Left cardiac atrium (tissue), 4 donors: ENCODE measurements at regions not wholly inside any gene's neighbourhood (a gene's known extent, or its start where the extent isn't known, plus 50 kb on each side); places are given as distances from the start of the nearest gene placed in this dataset.
"Not testable (repeated sequence)": the region's sequence is repeated elsewhere in the genome, so short reads cannot be mapped to it uniquely, and the experiment has no call there.

Source experiments
- ATAC-seq, 2 donors: fragments of 200-7000 bp; cut with Tn5 transposase; one replicate each; pipeline ENCODE4 v1.9.1; 2020; ENCODE audit warnings: mild to moderate bottlenecking in 2 of 2, moderate library complexity in 2 of 2
- DNase-seq: peaks from one replicate; pipeline ENCODE4 v3.0.0-alpha.2; 2020
- intact Hi-C, 2 donors: fragments of 100-400 bp; cut with DNase I; formaldehyde crosslinking; loops; one replicate each; pipeline versions ENCODE4 v1.14.1 to v1.15.1; 2022 to 2023
- donor health status: DM: no; HTN: yes; CAD: no.
- donor health status: DM: no; HTN: yes; CAD: no; lungs with severe emphysema.
- donor health status: DM: yes; HTN: yes; CAD: no.
- donor health status: Dilated cardiomyopathy.

- DNase-seq (no peak), ATAC-seq (no peak)
- intact Hi-C loops, result no loop called here
Observed at GRCh38 chr18:8882632-8883408, 177.5 kb downstream of the MTCL1 start.

DNA sequence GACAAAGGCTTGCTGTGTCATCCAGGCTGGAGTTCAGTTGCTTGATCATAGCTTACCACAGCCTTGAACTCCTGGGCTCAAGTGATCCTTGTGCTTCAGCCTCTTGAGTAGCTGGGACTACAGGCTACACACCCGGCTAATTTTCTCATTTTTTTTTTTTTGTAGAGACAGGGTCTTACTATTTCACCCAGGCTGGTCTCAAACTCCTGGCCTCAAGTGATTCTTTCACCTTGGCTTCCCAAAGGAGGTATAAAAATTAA is 178.0 kb downstream of the MTCL1 start:
- no peak for DNase-seq
- intact Hi-C loops, result no loop called here
- ATAC-seq, result no peak

GRCh38 chr18:8887877-8888276 is 182.5 kb downstream of the MTCL1 start:
- intact Hi-C loops, DNase-seq, ATAC-seq: not testable (repeated sequence)

DNA sequence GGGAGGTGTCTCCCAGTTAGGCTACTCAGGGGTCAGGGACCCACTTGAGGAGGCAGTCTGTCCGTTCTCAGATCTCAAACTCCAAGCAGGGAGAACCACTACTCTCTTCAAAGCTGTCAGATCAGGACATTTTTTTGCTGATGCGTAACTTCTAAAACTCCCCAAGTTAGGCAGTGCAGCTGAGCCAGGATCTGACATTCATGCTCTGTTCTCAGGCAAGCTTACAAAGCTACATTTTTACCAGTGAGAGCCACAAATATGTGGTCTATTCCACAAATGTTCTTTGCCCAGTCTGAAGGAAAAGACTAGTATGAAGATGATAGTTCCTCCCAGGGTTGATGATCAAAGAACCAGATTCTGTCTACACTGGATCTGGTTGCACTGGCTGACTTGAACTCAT is 184.1 kb downstream of the MTCL1 start:
- intact Hi-C loops, result no loop called here
- no peak for DNase-seq
- no peak for ATAC-seq

DNA sequence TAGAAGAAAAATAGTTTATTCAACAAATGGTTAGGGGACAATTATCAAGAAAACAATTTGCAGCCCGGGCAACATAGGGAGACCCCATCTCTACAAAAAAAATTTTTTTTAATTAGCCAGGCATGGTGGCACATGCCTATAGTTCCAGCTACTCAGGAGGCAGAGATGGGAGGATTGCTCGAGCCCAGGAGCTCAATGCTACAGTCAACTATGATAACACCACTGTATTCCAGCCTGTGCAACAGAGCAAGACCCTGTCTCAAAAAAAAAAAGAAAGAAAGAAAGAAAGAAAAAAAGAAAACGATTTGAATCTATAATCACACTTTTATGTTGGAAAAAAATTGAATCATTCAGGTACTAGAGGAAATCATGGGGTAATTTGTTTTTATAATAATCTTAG is 185.1 kb downstream of the MTCL1 start:
- intact Hi-C loops, ATAC-seq, DNase-seq: not testable (repeated sequence)

DNA sequence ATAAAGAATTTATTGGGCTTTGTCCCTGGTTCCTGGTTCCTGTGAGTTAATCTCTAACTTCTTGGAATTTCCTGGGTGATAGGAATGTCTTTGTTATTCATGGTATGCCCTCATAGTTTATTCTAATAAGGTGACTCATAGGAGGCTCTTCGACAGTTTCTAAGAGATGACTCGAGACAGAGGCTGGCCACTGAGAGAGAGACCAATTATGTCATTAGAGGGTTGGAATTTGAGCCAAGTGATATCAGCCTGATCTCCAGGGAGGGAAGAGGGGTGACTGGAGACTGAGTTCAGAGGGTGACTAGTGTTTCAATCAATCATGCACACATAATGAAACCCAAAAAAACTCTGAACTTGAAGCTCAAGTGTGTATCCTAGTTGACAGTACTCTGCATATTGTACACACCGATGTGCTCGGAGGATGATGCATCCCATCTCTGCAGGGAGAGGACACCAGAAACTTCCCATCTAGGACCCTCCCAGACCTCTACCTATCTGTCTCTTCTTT is 185.7 kb downstream of the MTCL1 start:
- intact Hi-C loops, result no loop called here
- no peak for DNase-seq
- peak in 1 of 2 donors; percentile 63 for ATAC-seq

DNA sequence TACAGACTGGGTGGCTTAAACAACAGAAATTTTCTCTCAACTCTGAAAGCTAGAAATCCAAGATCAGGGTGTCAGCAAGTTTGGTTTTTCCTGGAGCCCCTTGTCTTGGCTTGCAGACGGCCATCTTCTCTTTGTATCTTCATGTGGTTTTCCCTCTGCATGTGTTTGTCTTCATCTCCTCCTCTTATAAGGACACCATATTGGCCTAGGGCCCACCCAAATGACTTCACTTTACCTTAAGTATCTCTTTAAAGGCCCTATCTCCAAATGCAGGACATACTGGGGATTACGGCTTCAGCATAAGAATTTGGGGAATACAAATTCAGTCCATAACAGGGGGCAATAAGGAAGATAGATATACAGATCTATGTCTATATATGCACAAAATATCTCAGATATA is 187.9 kb downstream of the MTCL1 start:
- no peak for DNase-seq
- no peak for ATAC-seq
- intact Hi-C loops, result no loop called here

DNA sequence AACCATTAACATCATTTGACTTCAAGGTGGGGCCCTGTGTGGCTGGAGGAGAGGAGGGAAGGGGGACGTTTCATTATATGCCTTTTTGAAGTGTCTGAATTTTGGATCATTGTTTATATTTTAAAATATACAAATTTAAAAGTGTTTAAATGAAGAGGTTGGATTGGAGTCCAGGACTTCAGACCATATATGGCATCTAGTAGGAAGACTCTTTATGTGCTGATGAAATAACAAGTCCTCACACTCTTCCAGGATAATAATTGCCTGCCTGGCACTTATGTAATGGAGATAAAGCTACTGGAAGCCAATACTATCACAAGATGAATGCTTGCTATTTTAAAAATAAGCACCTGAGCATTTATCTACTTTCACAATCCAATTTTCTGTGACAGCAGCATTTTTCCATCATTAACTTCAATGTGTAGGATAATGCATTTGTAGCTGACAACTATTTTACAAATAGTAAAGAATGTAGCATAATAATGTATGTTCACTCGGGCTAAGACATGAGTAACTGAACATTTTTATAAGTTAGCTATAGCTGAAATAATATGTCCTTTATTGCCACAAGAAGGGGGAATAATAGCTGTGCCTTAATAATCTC is 188.4 kb downstream of the MTCL1 start:
- intact Hi-C loops, result no loop called here
- ATAC-seq (no peak), DNase-seq (no peak)

GRCh38 chr18:8894823-8895222 is 189.5 kb downstream of the MTCL1 start:
- no peak for DNase-seq
- intact Hi-C loops, result no loop called here
- ATAC-seq, result no peak

GRCh38 chr18:8895341-8895740 is 190.0 kb downstream of the MTCL1 start:
- intact Hi-C loops, result no loop called here
- ATAC-seq, result no peak
- no peak for DNase-seq

DNA sequence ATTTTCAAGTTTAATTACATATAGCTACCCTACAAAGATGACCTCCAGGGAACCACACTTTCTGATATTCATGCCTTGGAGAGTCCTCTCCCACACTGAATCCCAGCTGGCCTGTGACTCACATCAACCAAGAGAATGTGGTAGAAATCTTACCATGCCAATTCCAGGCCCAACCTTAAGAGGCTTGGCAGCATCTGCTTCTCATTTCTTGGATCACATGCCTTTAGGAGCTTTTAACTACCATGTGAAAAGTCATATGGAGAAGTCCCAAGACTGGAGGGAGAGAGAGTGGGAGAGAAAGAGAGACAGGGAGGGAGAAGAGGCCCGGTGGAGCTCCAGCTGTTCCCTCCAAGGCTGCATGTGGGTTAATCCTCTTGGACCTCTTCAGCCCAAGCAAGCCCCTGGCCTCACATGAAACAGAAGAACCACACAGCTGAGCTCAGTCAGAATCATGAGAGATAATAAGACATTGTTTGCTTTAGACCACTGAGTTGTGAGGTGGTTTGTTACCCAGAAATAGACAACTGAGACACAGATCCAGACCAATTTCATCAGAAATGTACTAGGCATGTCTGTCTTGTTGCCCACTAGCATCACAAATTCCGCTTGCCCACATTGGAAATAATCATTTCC is 190.7 kb downstream of the MTCL1 start:
- ATAC-seq, result no peak
- intact Hi-C loops, result no loop called here

DNA sequence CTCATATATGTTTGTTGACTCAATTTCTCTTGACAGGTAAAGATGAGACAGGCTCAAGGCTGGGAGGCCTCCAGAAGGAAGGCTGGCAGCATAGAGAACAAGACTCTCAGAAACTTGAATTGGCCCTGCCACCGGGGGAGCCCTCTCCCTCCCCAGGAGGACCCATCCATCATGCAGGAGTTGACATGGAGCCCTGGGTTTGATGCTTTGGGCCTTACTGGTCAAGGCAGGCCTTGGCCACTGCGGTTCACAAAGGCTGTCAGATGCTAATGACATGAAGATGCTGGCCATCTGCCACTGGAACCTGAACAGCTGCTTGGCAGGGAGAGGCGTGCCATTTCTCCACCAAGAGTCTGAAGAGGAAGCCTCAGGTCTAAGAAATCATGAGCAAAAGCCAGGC is 193.6 kb downstream of the MTCL1 start:
- no peak for ATAC-seq
- DNase-seq, result no peak
- intact Hi-C loops, result no loop called here

More for the DNA sequence above, 190.7 kb downstream of the MTCL1 start:
- DNase-seq, result no peak

DNA sequence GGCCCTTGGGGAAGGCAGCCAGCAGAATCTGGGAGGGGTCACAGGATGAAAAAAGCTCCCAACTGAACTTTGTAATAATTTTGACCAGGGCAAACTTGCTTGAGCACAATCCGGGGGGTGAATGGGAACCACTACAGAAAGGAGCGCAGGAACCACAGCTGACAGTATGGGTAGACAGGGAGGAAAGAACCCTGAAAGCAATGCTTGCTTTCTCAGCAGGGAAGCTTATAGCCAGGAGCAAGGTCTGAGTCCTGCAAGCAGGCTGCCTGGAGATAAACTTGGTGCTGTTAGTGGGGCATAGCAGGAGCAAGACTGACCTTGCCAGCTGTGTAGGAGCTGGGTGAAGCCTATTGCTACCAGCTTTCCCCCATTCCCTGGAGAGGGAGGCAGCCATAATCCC is 195.2 kb downstream of the MTCL1 start:
- ATAC-seq (no peak), DNase-seq (no peak)
- intact Hi-C loops, result no loop called here

- intact Hi-C loops, result no loop called here
Observed at GRCh38 chr18:8901019-8901418, 195.7 kb downstream of the MTCL1 start.

DNA sequence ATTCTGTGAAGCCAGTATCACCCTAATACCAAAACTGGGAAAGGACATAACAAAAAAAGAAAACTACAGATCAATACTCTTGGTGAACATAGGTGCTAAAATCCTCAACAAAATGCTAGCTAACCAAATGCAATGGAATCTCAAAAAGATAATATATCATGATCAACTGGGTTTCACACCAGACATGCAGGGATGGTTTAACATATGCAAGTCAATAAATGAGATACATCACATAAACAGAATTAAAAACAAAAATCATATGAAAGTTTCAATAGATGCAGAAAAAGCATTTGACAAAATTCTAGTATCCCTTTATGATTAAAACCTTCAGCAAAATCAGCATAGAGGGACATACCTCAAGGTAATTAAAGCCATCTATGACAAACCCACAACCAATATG is 198.2 kb upstream of the NDUFV2 start:
- intact Hi-C loops, result no loop called here
- DNase-seq, result no peak
- no peak for ATAC-seq

More at GRCh38 chr18:8901019-8901418, 195.7 kb downstream of the MTCL1 start:
- ATAC-seq, result no peak
- no peak for DNase-seq

- no peak for DNase-seq
- ATAC-seq, result no peak
- intact Hi-C loops, result no loop called here
Observed at GRCh38 chr18:8908792-8909510, 193.5 kb upstream of the NDUFV2 start.

DNA sequence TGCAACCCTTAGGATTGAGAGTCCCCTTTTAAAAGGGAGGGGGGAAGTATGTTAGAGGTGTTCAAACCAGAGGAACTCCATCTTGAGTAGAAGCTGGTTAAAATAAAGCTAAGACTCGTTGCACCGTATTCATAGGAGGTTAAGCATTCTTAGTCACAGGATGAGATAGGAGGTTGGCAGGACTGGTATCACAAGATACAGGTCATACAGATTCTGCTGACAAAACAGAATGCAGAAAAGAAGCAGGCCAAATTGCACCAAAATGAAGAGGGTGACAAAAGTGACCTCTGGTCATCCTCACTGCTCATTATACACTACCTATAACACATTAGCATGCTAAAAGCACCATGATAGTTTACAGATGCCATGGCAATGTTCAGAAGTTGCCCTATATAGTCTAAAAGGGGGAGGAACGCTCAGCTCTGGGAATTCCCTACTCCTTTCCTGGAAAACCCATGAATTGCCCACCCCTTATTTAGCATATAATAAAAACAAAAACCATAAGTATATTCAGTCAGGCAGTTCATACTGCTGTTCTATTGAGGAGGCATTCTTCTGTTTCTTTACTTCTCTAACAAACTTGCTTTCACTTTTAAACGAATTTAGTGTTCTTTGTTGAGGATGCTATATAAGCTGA is 192.2 kb upstream of the NDUFV2 start:
- intact Hi-C loops, result no loop called here
- DNase-seq, result no peak
- no peak for ATAC-seq

- DNase-seq (no peak), ATAC-seq (no peak)
- intact Hi-C loops, result no loop called here
Observed at GRCh38 chr18:8910843-8911242, 191.7 kb upstream of the NDUFV2 start.
